ENCODE measurements at regions not wholly inside any gene's neighbourhood (a gene's known extent, or its start where the extent isn't known, plus 50 kb on each side); places are given as distances from the start of the nearest gene placed in this dataset.

DNA sequence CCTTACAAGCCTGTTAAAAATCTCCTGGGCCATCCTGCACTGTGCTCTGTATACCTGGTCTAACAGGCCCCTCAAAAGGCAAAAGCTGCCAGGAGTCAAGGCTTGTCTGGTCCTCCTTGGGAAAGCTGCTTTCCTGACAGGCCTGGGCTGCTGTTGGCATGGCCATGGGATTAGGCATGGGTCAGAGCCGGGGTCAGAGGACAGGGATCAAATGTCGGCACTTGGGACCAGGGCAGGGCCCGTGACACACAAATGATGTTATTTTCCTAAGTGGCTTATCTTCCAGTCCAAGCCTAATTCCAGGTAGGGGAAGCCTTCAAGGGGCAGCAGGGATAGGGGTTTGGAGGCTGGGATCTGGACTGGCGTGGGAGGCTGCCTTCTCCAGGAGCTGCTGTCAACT is 191.5 kb upstream of the GPR26 start:
- Histone ChIP-seq H3K27me3 (ENCODE audit: control insufficient read depth, insufficient read depth, low read length) (no peaks in the 10 kb centered on the region), H3K9me3 (ENCODE audit: control insufficient read depth, insufficient read depth, low read length) (peaks cover 54% of the 10 kb centered on the region), H3K27ac (ENCODE audit: low read depth, low read length) (no peak overlapping the region), H3K4me3 (ENCODE audit: low read depth, low read length) (no peak overlapping the region)
- DNase-seq (ENCODE audit: low read depth, low spot score) = no peak
- ChIA-PET POLR2A (no interaction called here), CTCF (no interaction called here)
- TF ChIP-seq, protein P1, sequence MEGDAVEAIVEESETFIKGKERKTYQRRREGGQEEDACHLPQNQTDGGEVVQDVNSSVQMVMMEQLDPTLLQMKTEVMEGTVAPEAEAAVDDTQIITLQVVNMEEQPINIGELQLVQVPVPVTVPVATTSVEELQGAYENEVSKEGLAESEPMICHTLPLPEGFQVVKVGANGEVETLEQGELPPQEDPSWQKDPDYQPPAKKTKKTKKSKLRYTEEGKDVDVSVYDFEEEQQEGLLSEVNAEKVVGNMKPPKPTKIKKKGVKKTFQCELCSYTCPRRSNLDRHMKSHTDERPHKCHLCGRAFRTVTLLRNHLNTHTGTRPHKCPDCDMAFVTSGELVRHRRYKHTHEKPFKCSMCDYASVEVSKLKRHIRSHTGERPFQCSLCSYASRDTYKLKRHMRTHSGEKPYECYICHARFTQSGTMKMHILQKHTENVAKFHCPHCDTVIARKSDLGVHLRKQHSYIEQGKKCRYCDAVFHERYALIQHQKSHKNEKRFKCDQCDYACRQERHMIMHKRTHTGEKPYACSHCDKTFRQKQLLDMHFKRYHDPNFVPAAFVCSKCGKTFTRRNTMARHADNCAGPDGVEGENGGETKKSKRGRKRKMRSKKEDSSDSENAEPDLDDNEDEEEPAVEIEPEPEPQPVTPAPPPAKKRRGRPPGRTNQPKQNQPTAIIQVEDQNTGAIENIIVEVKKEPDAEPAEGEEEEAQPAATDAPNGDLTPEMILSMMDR (IDR thresholded peaks at IDR 0.05; ENCODE audit: low read depth, low read length) = no peak

DNA sequence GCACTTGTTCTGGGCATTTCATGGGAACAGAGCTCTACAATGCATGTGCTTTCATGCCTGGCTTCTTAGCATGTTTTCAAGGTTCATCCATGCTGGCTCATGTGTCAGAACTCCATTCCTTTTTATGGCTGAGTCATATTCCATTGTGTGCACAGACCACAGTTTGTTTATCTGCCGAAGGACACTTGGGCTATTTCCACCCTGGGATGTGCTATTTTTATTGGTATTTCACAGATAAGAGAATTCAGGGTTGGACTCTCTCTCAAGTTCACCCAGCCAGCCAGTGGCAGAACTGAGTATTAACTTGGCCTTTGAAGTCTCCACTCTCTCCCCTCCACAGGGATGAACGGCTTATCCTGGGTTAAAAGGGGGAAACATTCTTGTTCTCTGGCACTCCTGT is 190.7 kb upstream of the GPR26 start:
- no peaks in the 10 kb centered on the region for H3K27me3 ChIP-seq (ENCODE audit: control insufficient read depth, insufficient read depth, low read length)
- ChIA-PET CTCF (no interaction called here), POLR2A (no interaction called here)
- TF ChIP-seq, protein P1 (IDR thresholded peaks at IDR 0.05; ENCODE audit: low read depth, low read length) = no peak
- H3K4me3 ChIP-seq (ENCODE audit: low read depth, low read length) = no peak overlapping the region
- no peak for DNase-seq (ENCODE audit: low read depth, low spot score)
- no peak overlapping the region for H3K27ac ChIP-seq (ENCODE audit: low read depth, low read length)
- H3K9me3 ChIP-seq (ENCODE audit: control insufficient read depth, insufficient read depth, low read length) = peaks cover 53% of the 10 kb centered on the region

DNA sequence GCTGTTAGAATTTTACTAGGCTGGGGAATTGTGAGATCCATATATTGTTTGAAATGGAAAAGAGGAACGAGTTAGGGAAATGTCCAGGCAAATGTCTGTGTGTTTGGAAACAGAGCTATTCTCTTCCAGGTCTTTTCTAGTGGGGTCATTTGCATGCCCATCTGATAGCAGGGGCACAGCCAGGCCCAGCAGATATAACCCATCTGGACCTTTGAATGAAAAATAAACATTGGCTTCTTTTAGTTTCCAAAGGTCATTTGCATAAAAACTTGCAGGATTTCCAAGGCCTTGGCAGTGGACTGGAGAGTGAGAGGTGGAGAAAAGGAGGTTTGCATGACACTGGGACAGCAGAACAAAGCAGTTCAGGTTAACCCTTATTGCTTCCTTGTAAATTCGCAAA is 188.0 kb upstream of the GPR26 start:
- no peak overlapping the region for H3K4me3 ChIP-seq (ENCODE audit: low read depth, low read length)
- ChIA-PET POLR2A (no interaction called here), CTCF (no interaction called here)
- H3K27me3 ChIP-seq (ENCODE audit: control insufficient read depth, insufficient read depth, low read length) = no peaks in the 10 kb centered on the region
- DNase-seq (ENCODE audit: low read depth, low spot score) = no peak
- H3K9me3 ChIP-seq (ENCODE audit: control insufficient read depth, insufficient read depth, low read length) = peaks cover 61% of the 10 kb centered on the region
- TF ChIP-seq, protein P1 (IDR thresholded peaks at IDR 0.05; ENCODE audit: low read depth, low read length) = no peak
- no peak overlapping the region for H3K27ac ChIP-seq (ENCODE audit: low read depth, low read length)

DNA sequence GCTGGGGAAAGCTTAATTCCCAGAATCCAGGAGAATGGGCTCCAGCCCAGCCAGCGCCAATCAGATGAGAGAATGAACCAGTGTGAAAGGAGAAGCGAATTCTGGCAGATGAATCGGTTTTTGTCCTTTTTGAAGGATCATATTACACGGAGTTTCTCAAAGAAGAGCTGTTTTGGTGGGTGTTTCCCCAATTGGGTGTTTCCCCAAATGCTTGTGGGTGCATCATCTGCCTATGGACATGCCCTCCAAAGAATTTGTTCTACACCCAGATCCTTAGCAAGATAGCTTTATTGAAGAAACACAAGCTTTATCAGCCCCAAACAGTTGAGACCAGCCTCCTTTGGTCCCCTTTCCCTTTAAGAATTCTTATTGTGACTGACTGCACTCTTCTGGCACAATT is 186.5 kb upstream of the GPR26 start:
- Histone ChIP-seq H3K27me3 (ENCODE audit: control insufficient read depth, insufficient read depth, low read length) (no peaks in the 10 kb centered on the region), H3K4me3 (ENCODE audit: low read depth, low read length) (no peak overlapping the region), H3K27ac (ENCODE audit: low read depth, low read length) (no peak overlapping the region), H3K9me3 (ENCODE audit: control insufficient read depth, insufficient read depth, low read length) (peaks cover 54% of the 10 kb centered on the region)
- ChIA-PET POLR2A (no interaction called here), CTCF (no interaction called here)
- TF ChIP-seq, protein P1 (IDR thresholded peaks at IDR 0.05; ENCODE audit: low read depth, low read length) = no peak
- no peak for DNase-seq (ENCODE audit: low read depth, low spot score)

DNA sequence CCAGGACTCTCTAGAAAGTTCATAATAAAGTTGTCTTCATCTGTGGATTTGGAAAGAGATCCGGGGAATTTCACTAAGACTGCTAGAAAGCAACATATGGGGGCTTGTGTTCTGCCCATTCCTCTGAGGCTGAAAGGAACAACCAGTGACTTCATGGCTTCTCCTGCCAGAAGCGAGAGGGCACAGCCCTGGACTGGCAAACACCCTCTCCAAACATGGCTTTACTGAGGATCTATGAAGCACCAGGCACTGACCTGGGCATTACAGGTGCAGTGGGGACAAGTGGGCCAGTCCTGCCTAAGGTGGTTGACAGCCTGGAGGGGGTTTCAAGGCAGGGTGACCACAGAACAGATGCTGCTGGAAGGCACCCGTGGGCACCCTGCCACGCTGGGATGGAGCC is 185.8 kb upstream of the GPR26 start:
- ChIA-PET POLR2A (no interaction called here), CTCF (no interaction called here)
- H3K9me3 ChIP-seq (ENCODE audit: control insufficient read depth, insufficient read depth, low read length) = peaks cover 49% of the 10 kb centered on the region
- H3K27ac ChIP-seq (ENCODE audit: low read depth, low read length) = no peak overlapping the region
- DNase-seq (ENCODE audit: low read depth, low spot score) = no peak
- no peaks in the 10 kb centered on the region for H3K27me3 ChIP-seq (ENCODE audit: control insufficient read depth, insufficient read depth, low read length)
- no peak overlapping the region for H3K4me3 ChIP-seq (ENCODE audit: low read depth, low read length)
- TF ChIP-seq, protein P1 (IDR thresholded peaks at IDR 0.05; ENCODE audit: low read depth, low read length) = no peak

All from AG04450 (cell line).